BJ (cell line): ENCODE measurements at regions not wholly inside any gene's neighbourhood (a gene's known extent, or its start where the extent isn't known, plus 50 kb on each side); places are given as distances from the start of the nearest gene placed in this dataset.

Experiments used
- CTCF ChIA-PET: fragments of 350-600 bp; formaldehyde crosslinking; extraction: SDS; loops from one replicate; lab custom pipeline; 2021; ENCODE audit warnings: antibody characterized with exemption, inconsistent platforms; lab: Yijun Ruan, JAX
- POLR2A ChIA-PET: fragments of 300-600 bp; sonication (Branson Sonifier 250); formaldehyde crosslinking; extraction: SDS; loops from one replicate; lab custom pipeline; 2021; ENCODE audit warnings: antibody characterized with exemption; lab: Charles Lee
- DNase-seq: peaks from one replicate; pipeline ENCODE4 v3.0.0-alpha.2; 2011; ENCODE audit warnings: low read depth
- H3K27me3 ChIP-seq: 2 replicates; pipeline ENCODE4 v1.6.0; 2011; ENCODE audit warnings: low read length; ENCODE audit not compliant: control insufficient read depth, insufficient read depth
- H3K36me3 ChIP-seq: 2 replicates; pipeline ENCODE4 v1.5.1; 2011; ENCODE audit warnings: low read length; ENCODE audit not compliant: control insufficient read depth, insufficient read depth
- H3K4me3 ChIP-seq: 2 replicates; pipeline ENCODE4 v1.5.1; 2011; ENCODE audit warnings: low read depth, mild to moderate bottlenecking, control low read depth, low read length
- CTCF ChIP-seq: IDR thresholded peaks from 2 replicates; pipeline ENCODE4 v1.5.1; 2011; ENCODE audit warnings: low read depth, mild to moderate bottlenecking, control low read depth, inconsistent platforms, low read length, moderate library complexity; ENCODE audit not compliant: insufficient read depth

GRCh38 chr5:168153876-168154270 lies 137.6 kb upstream of the WWC1 start:
- TF ChIP-seq CTCF = no peak
- CTCF ChIA-PET = interaction anchor here (1.3 kb wide), 1 partner anchor 16 kb away, joined by 3 read pairs; no protein-coding TSS in a partner anchor
- POLR2A ChIA-PET = no interaction called here
- Histone ChIP-seq H3K36me3 (no peaks in the 10 kb centered on the region), H3K27me3 (peaks cover 2% of the 10 kb centered on the region; the same call in 1 of the 2 replicates), H3K4me3 (no peak overlapping the region)
- no peak for DNase-seq

- Histone ChIP-seq H3K4me3 (no peak overlapping the region), H3K27me3 (peaks cover 2% of the 10 kb centered on the region; the same call in 1 of the 2 replicates), H3K36me3 (no peaks in the 10 kb centered on the region)
- no peak for DNase-seq
- ChIA-PET POLR2A (no interaction called here), CTCF (interaction anchor here (0.9 kb wide), 1 partner anchor 13 kb away, joined by 3 read pairs; no protein-coding TSS in a partner anchor)
- TF ChIP-seq CTCF = no peak
These were observed 135.9 kb upstream of the WWC1 start for GRCh38 chr5:168155585-168155984.

- ChIA-PET POLR2A (no interaction called here), CTCF (interaction anchor here (0.7 to 0.9 kb wide), 2 partner anchors 13 to 21 kb away, joined by 3 to 5 read pairs; no protein-coding TSS in a partner anchor)
- H3K36me3 ChIP-seq = no peaks in the 10 kb centered on the region
- no peaks in the 10 kb centered on the region; the same call in 1 of the 2 replicates for H3K27me3 ChIP-seq
- DNase-seq = no peak
- H3K4me3 ChIP-seq = no peak overlapping the region
- TF ChIP-seq CTCF = no peak
These were observed 135.3 kb upstream of the WWC1 start for GRCh38 chr5:168156170-168156569.

- no peak for TF ChIP-seq CTCF
- CTCF ChIA-PET = no interaction called here
- POLR2A ChIA-PET = no interaction called here
These were observed 134.3 kb upstream of the WWC1 start for GRCh38 chr5:168157141-168157540.

GRCh38 chr5:168159425-168159824 lies 132.0 kb upstream of the WWC1 start:
- Histone ChIP-seq H3K4me3 (no peak overlapping the region), H3K36me3 (no peaks in the 10 kb centered on the region), H3K27me3 (peaks cover 2% of the 10 kb centered on the region; the same call in 1 of the 2 replicates)
- ChIA-PET CTCF (no interaction called here), POLR2A (no interaction called here)
- DNase-seq = no peak
- TF ChIP-seq CTCF = no peak

More at GRCh38 chr5:168157141-168157540, 134.3 kb upstream of the WWC1 start:
- H3K36me3 ChIP-seq = no peaks in the 10 kb centered on the region
- no peak overlapping the region for H3K4me3 ChIP-seq
- peaks cover under 1% of the 10 kb centered on the region; the same call in 1 of the 2 replicates for H3K27me3 ChIP-seq
- DNase-seq = no peak
